GM12892 (cell line): ENCODE measurements at regions not wholly inside any gene's neighbourhood (a gene's known extent, or its start where the extent isn't known, plus 50 kb on each side); places are given as distances from the start of the nearest gene placed in this dataset.

Experiments
- DNase-seq: peaks from one replicate; pipeline ENCODE4 v3.0.0; 2011; ENCODE audit not compliant: insufficient read length
- FAIRE-seq: peaks from 2 replicates; lab custom pipeline; 2011; peaks lifted over from hg19 to GRCh38; lab: Jason Lieb, UNC
- POLR2A ChIP-seq: IDR thresholded peaks from 2 replicates; pipeline ENCODE4 v1.6.1; 2011; ENCODE audit warnings: low read depth, low read length, control low read depth
- POLR2AphosphoS5 ChIP-seq: IDR thresholded peaks from 2 replicates; pipeline ENCODE4 v1.6.1; 2011; ENCODE audit warnings: low read depth, low read length, control low read depth
- TAF1 ChIP-seq: IDR thresholded peaks from 2 replicates; pipeline ENCODE4 v1.6.1; 2011; ENCODE audit warnings: low read depth, mild to moderate bottlenecking, control low read depth, low read length, borderline replicate concordance

DNA sequence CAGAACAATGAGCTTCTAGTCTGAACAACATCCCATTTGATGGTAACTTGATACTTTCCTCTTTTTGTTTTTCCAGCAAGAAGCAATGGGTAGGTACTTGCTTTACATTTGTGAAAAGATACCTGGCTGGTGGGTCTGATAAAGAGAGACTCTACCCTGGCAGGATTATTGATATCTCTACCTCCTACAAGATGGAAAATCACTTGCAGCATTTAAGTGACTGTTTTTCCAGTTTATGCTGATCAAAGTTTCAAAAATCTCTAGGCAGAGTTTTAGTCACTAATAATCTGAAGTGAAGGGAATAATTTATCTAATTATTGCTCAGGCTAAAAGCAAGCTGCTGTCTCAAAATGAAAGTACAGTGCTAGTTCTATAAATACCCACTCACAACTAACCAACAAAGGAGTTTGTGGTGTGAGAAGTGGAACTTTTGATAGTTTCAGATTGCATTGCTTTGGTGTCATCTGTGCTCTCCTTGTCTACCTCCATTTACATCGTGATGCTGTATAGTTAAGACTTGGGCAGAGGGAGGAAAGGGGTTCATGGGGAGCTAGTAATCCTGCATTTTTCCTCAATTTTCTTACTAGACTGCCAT, 86.0 kb upstream of the ANKRD1 start:
- FAIRE-seq (peak; percentile 87), DNase-seq (no peak)
- TF ChIP-seq POLR2A: no peak
- TF ChIP-seq TAF1: no peak
- TF ChIP-seq POLR2AphosphoS5: no peak

DNA sequence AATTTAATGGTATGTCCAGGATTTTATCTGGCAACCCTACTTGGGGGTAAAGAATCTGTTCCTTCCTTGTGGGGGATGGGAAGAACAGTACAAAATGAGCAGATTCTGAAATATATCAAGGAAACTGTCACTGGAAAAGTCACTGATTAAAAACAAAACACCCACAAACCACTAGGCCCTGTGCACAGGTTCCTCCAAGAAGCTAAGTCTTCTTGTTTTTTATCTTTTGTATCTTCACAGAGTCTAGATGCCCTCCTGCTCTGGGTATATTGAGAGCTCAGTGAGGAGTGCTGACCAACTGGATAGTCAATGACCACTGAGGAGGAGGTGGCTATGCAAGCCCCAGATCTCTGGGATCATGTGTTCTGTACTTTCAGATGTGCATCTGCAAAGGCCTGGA, 86.8 kb upstream of the ANKRD1 start:
- TF ChIP-seq POLR2A (no peak), TAF1 (no peak), POLR2AphosphoS5 (no peak)
- peak; percentile 27 for FAIRE-seq
- DNase-seq: no peak

DNA sequence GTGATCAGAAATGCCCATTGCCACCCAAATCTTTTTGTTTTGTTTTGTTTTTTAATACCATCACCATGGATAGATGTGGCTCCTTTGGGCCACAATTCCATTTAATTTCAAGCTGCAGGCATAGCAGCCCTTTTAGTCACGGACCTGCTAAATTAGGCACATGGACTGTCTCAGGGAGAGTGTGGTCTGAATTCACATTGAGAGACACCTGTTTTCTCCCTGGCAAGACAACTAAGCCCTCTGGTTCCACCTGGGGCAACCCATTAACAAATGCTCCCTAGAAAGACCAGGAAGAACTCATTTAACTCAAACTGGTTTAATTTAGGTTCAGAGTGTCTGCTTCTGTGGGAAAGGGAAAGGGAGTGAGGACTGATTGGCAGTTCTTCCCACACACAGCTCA, 88.2 kb upstream of the ANKRD1 start:
- FAIRE-seq (no peak), DNase-seq (no peak)
- no peak for TF ChIP-seq POLR2A

DNA sequence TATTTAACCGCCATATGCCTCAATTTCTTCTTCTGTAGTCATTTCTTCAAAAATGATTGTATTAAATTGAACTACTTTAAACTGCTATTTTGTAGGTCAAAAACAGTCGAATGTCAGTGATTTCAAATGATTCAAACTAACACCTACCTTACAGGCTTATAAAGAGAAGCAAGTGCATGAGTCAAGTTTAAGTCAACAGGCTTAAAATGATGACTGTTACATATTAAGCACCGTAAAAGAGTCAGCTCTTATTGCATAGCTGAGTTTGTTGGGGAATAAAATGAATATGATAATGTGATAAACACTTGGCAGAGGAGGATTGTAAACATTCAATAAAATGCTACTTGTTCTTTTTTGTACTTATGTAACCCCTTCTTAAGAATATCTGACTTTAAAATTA, 90.1 kb upstream of the ANKRD1 start:
- DNase-seq (no peak), FAIRE-seq (no peak)
- TF ChIP-seq POLR2A (no peak), TAF1 (no peak), POLR2AphosphoS5 (no peak)

DNA sequence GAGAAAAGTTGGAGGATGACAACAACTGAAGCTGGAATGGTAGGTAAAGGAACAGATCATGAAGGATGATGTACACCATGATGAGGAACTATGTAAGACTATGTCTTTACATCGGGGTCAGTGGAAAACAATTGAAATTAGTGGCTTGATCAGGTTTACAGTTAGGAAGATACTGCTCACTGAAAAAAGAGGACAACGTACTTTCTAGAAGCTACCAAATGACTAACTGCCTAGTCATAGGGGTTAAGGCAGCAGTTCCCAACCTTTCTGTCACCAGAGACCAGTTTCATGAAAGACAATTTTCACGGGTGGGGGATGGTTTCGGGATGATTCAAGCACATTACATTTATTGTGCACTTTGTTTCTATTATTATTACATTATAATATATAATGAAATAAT, 91.6 kb upstream of the ANKRD1 start:
- TF ChIP-seq TAF1 (no peak), POLR2A (no peak), POLR2AphosphoS5 (no peak)
- DNase-seq: no peak
- FAIRE-seq: no peak

DNA sequence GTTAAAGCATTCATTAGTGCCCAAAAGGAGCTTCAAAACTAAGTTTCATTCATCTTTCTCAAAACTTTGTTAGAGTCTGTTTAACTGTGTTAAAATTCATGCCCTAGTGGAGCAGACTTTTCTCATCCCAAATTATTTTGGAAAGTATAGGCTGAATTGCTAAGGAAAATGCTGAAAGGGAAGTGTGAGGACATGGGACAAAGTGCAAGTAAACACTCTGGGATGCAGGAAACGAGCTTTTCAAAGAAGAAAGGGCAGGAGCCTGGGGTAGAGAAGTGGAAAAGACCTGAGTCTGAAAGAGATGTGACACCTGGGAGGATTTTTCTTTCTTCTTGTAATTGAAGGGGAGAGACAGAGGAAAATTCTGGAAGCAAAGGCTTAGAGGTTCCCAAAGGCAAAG, 93.1 kb upstream of the ANKRD1 start:
- FAIRE-seq: no peak
- DNase-seq: no peak
- TF ChIP-seq POLR2AphosphoS5 (no peak), POLR2A (no peak), TAF1 (no peak)

DNA sequence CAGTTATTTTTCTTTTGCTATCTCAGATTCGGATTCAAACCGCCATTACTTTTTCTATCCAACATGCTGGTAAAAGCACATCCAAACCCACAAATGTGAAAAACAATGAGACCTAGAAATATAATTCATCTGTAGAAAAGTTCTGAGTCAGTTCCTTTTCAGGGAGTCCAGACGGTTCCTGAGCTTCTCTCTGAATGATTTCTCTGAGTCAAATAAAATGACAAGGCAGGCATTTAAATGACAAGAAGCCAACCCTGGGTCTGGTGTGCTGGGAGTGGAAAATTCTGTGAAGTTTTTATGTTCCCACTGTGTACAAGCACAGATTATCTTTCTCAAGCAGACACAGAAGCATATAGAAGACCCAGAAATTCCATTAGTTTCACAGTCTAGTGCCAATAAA, 96.3 kb upstream of the ANKRD1 start:
- TF ChIP-seq POLR2AphosphoS5 (no peak), TAF1 (no peak), POLR2A (no peak)
- no peak for DNase-seq
- peak; percentile 27 for FAIRE-seq

DNA sequence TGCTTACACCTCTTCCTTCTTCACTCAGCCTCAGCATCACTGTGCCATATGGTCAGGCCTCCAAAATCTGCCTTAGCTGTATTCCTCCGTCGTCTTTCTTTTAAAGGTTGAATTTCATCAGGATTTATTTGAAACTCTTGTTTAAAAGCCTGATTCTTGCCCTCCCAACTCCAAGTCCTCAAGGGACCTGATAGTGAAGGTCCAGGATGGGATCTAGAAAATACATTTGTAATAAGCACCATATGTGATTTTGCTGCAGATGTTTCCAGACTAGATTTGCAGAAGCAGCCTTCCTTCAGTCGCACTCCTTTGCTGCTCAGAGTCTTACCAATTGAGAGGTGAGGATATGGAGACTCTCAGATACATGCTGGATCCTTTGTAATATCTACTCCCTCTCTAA, 101.0 kb upstream of the ANKRD1 start:
- TF ChIP-seq POLR2A (no peak), TAF1 (no peak), POLR2AphosphoS5 (no peak)
- FAIRE-seq: no peak
- DNase-seq: no peak

DNA sequence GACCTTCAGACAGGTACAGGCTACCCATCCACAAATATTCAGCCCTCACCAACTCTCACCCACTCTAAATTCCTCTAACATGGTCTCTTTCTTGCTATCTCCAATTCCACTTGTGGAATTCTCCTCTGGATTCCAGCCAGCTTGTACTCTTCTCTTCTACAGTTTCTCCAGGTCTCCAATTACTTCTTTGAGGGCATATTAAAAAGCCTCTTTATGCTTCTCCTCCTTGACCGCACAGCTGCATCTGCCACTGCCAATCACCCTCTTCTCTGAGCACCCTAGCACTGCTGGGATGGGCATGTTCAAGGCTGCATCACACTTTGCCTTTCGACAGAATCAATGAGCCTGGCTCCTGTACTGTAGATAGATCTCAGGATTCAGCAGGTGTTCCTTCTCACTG, 101.5 kb upstream of the ANKRD1 start:
- TF ChIP-seq POLR2A: no peak
- TF ChIP-seq POLR2AphosphoS5: no peak
- no peak for TF ChIP-seq TAF1
- FAIRE-seq (no peak), DNase-seq (no peak)

DNA sequence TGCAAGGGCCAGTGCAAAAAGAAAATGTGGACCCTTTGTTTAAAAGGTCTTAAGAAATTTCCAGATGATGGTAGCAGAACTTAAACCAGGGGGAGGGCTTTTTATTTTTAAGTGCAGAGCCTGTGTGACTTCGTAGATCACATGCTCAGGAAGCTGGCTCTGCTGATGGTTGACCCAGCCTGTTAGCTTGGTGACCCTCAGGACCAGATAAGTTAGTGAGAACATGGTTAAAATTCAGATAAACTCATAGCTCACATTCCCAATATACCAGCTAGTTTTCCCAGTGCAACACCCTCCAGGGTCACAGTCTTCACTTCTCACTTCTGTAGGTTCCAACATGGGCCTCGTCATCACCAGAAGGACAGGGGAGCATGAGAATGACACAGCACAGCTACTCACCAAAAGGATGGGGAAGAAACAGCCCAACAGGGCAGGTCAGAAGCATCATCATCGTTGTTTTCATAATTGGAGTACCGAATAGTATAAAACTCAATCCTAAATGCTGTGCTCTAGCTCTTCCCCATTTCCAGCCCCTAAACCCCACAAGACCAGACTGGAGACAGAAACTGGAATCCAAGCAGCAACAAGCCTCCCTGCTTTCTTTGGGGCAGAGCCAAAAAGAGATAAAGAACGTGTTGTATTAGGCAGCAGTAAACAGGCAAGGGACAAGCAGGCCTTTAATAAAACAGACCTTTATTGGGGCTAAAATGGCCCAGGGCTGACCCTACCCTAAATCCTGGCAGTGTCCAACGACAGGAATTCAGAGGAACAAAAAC, 102.2 kb upstream of the ANKRD1 start:
- DNase-seq: no peak
- FAIRE-seq: no peak
- no peak for TF ChIP-seq POLR2A
- no peak for TF ChIP-seq TAF1
- TF ChIP-seq POLR2AphosphoS5: no peak

DNA sequence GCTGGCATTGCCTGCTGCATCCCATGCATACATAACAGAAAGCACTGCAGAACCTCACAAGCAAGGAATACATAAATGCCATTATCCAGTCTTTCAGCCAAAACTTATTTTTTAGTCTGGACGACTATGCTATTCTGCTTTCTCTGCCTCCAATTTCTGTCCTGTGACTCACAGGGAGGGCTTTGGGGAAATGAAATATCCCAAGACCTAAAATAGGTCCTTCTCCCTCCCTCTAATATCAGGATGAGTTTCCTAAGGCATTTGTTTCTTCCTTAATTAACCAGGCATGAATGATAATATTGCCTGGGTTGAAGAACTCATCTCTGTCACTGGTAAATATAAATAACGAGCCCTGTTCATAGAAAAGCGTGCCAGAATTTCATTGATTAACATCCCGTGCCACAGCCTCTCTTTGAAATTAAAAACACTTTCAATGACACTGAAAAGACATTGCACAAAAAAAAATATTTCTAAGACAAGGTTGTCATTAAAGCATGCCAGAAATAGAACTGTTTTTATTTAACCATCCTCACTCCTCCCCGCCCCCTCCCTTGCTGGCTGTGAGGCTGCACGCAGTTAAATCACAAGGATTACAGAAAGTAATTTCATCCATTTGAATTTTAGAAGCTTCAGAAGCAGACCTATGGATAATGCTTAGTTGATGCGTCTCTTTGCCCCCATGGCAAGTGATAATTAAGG, 103.0 kb upstream of the ANKRD1 start:
- FAIRE-seq (no peak), DNase-seq (no peak)
- TF ChIP-seq TAF1 (no peak), POLR2A (no peak), POLR2AphosphoS5 (no peak)
